ENCODE measurements at regions not wholly inside any gene's neighbourhood (a gene's known extent, or its start where the extent isn't known, plus 50 kb on each side); places are given as distances from the start of the nearest gene placed in this dataset.

DNA sequence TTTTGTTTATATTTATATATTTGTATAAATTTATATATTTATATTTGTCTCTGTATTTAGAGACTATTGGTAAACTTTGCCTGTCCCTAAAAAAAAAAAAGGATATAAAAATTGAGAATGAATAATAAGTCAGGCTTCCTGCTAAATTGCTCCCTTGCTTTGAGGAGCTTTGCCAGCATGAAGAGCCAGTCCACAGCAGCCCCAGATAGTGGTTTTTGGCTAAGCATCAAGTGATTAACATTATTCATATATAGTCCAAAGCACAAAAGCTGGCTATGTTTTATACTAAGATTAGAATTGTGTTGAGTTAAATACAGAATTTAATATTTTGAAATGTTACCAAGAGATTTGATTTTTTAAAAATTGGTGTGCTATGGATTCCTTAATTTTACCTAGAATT is 264.9 kb upstream of the FERD3L start:
- TF ChIP-seq CTCF (IDR thresholded peaks at IDR 0.05) (no peak), POLR2A (IDR thresholded peaks at IDR 0.05) (no peak)

Data from gastroesophageal sphincter (tissue), 3 donors.